Kidney (tissue), 13 donors: ENCODE measurements at regions not wholly inside any gene's neighbourhood (a gene's known extent, or its start where the extent isn't known, plus 50 kb on each side); places are given as distances from the start of the nearest gene placed in this dataset.

ENCODE experiments used
- DNase-seq, 5 donors: peaks; one replicate each; pipeline ENCODE4 v3.0.0-alpha.2; 2013 to 2020
- FAIRE-seq: peaks from 2 replicates; lab custom pipeline; 2012; peaks lifted over from hg19 to GRCh38; lab: Jason Lieb, UNC
- H3K27ac ChIP-seq, 2 donors: one replicate each; pipeline ENCODE4 v1.7.0; 2013; ENCODE audit warnings: low read depth in 2 of 2, low read length in 2 of 2, inconsistent platforms in 1 of 2
- H3K27me3 ChIP-seq: one replicate; pipeline ENCODE4 v1.7.1; 2013; ENCODE audit warnings: low read length, inconsistent platforms; ENCODE audit not compliant: control insufficient read depth, insufficient read depth
- H3K36me3 ChIP-seq, 3 donors: one replicate each; pipeline versions ENCODE4 v1.7.0 to v1.7.1; 2013; ENCODE audit warnings: low read length in 3 of 3, control low read depth in 1 of 3, inconsistent platforms in 1 of 3; ENCODE audit not compliant: insufficient read depth in 3 of 3, control insufficient read depth in 2 of 3
- H3K4me1 ChIP-seq, 3 donors: one replicate each; pipeline versions ENCODE4 v1.7.0 to v1.7.1; 2013; ENCODE audit warnings: low read length in 3 of 3, inconsistent platforms in 1 of 3, low read depth in 1 of 3; ENCODE audit not compliant: control insufficient read depth in 2 of 3, insufficient read depth in 2 of 3
- H3K4me3 ChIP-seq, 3 donors: one replicate each; pipeline versions ENCODE4 v1.7.0 to v1.8.1; 2013; ENCODE audit warnings: low read length in 3 of 3, control low read depth in 1 of 3, inconsistent platforms in 1 of 3
- H3K9ac ChIP-seq, 3 donors: one replicate each; pipeline versions ENCODE4 v1.7.0 to v1.7.1; 2013; ENCODE audit warnings: low read length in 3 of 3, control low read depth in 1 of 3, inconsistent platforms in 1 of 3
- H3K9me3 ChIP-seq, 3 donors: one replicate each; pipeline versions ENCODE4 v1.7.0 to v1.7.1; 2013; ENCODE audit warnings: low read length in 3 of 3, control low read depth in 1 of 3, inconsistent platforms in 1 of 3; ENCODE audit not compliant: control insufficient read depth in 2 of 3, insufficient read depth in 1 of 3
- intact Hi-C: fragments of 100-400 bp; cut with DNase I; formaldehyde crosslinking; loops from one replicate; pipeline ENCODE4 v1.11.1; 2022
- TF ChIP-seq, protein P1 (sequence below): IDR thresholded peaks from 3 replicates; pipeline ENCODE4 v1.5.1; 2012; ENCODE audit warnings: mild to moderate bottlenecking, moderate library complexity, borderline replicate concordance; ENCODE audit not compliant: insufficient read depth; ENCODE audit errors: extremely low read depth
- donor health status: control.
- donor health status: control.
- donor health status: control.
- donor health status: control.
- donor health status: control.
- donor health status: DM: yes; HTN: yes; CAD: no.
- donor health status: Normal renal cell carcinoma (clear cell type).

DNA sequence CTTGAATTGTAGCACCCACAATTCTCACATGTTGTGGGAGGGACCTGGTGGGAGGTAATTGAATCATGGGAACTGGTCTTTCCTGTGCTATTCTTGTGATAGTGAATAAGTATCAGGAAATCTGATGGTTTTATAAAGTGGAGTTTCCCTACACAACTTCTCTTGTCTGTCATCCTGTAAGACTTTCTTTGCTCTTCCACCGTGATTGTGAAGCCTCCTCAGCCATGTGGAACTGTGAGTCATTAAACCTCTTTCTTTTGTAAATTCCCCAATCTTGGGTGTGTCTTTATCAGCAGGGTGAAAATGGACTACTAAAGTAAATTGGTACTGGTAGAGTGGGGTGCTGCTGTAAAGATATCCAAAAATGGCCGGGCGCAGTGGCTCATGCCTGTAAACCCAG lies 215.6 kb downstream of the LIG4 start:
- intact Hi-C loops: no loop called here
- Histone ChIP-seq H3K27me3 (no peaks in the 10 kb centered on the region), H3K9ac (no peak overlapping the region), H3K9me3 (no peaks in the 10 kb centered on the region), H3K4me1 (no peaks in the 10 kb centered on the region), H3K4me3 (no peak overlapping the region), H3K27ac (no peak overlapping the region), H3K36me3 (no peaks in the 10 kb centered on the region)
- no peak for DNase-seq
- no peak for FAIRE-seq
- TF ChIP-seq, protein P1, sequence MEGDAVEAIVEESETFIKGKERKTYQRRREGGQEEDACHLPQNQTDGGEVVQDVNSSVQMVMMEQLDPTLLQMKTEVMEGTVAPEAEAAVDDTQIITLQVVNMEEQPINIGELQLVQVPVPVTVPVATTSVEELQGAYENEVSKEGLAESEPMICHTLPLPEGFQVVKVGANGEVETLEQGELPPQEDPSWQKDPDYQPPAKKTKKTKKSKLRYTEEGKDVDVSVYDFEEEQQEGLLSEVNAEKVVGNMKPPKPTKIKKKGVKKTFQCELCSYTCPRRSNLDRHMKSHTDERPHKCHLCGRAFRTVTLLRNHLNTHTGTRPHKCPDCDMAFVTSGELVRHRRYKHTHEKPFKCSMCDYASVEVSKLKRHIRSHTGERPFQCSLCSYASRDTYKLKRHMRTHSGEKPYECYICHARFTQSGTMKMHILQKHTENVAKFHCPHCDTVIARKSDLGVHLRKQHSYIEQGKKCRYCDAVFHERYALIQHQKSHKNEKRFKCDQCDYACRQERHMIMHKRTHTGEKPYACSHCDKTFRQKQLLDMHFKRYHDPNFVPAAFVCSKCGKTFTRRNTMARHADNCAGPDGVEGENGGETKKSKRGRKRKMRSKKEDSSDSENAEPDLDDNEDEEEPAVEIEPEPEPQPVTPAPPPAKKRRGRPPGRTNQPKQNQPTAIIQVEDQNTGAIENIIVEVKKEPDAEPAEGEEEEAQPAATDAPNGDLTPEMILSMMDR: no peak

DNA sequence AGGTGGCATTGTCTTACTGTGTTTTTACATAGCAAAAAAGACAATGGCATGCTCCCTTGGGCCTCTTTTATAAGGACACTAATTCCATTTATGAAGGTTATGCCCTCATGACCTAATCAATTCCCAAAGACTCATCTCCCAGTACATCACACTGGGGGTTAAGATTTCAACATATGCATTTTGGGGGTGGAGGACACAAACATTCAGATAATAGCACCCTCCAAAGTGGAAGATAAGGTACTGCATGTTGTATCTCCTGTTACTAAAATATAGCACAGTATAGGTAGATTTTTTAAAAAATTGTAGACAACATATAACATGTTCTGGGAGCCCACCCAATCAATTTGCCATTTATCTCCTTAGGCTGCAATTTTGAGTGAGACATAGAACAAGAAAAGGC lies 221.2 kb downstream of the LIG4 start:
- no peak overlapping the region for H3K4me3 ChIP-seq
- TF ChIP-seq, protein P1: no peak
- H3K4me1 ChIP-seq: no peaks in the 10 kb centered on the region
- FAIRE-seq: no peak
- no peak overlapping the region for H3K27ac ChIP-seq
- no peak overlapping the region for H3K9ac ChIP-seq
- peak in 1 of 5 donors; percentile 1 for DNase-seq
- no peaks in the 10 kb centered on the region for H3K36me3 ChIP-seq
- H3K27me3 ChIP-seq: no peaks in the 10 kb centered on the region
- H3K9me3 ChIP-seq: no peaks in the 10 kb centered on the region
- intact Hi-C loops: no loop called here

DNA sequence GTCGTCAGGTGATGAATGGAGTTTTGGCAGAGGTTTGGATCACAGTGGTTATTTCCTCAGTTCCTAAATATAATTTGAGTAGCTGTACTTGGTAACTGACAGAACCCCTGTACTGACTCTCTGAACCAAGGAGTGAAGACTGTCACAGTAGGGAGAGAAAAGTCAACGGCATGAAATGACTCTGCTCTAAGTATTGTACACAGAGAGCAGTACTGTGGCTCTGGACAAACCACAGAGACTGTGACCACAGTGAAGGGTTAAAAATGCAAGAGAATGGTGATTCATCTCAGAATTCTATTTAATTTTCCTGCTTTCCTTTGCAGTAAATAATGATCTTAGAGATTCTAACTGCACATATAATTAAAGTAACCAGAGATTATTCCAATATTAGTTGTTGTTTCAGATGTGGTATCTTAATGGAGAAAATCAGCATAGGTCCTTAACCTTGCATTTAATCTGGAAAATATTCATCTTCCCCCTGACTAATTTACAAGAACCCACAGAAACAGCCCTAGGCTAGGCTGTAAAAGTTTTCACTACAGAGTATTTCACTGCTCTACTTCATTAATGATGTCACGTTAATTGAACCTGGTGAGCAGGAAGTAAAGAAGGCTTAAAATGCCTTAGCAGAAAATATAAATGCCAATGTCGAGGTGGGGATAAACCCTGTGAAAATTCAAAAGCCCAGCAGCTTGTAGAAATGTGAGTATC lies 221.9 kb downstream of the LIG4 start:
- Histone ChIP-seq H3K4me1 (no peaks in the 10 kb centered on the region), H3K9me3 (no peaks in the 10 kb centered on the region), H3K36me3 (no peaks in the 10 kb centered on the region), H3K27me3 (no peaks in the 10 kb centered on the region), H3K4me3 (no peak overlapping the region), H3K27ac (no peak overlapping the region), H3K9ac (no peak overlapping the region)
- TF ChIP-seq, protein P1: no peak
- no peak for FAIRE-seq
- intact Hi-C loops: no loop called here
- DNase-seq: peak in 2 of 5 donors; percentile 40 to 51

DNA sequence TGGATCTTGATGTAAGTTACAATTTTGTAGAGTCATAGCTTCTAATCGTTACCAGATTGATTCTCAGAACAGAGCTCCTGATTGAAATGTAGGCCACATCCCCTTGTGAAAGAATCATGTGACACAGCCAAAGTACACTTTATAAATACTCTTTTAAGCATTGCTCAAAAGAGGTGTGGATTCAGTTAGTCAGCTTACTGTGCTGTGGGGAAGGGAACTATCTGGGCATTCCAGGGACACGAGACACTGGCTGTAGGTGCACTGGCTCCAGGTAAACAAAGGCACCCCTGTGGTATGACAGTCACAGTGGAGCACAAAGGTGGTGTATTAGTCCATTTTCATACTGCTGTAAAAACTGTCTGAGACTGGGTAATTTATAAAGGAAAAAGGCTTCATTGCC lies 222.8 kb downstream of the LIG4 start:
- Histone ChIP-seq H3K36me3 (no peaks in the 10 kb centered on the region), H3K9ac (no peak overlapping the region), H3K4me3 (no peak overlapping the region), H3K4me1 (no peaks in the 10 kb centered on the region), H3K9me3 (no peaks in the 10 kb centered on the region), H3K27me3 (no peaks in the 10 kb centered on the region), H3K27ac (no peak overlapping the region)
- intact Hi-C loops: no loop called here
- no peak for FAIRE-seq
- no peak for DNase-seq
- TF ChIP-seq, protein P1: no peak
